ENCODE measurements at regions not wholly inside any gene's neighbourhood (a gene's known extent, or its start where the extent isn't known, plus 50 kb on each side); places are given as distances from the start of the nearest gene placed in this dataset.
"Not testable (repeated sequence)": the region's sequence is repeated elsewhere in the genome, so short reads cannot be mapped to it uniquely, and the experiment has no call there.

- H3K27ac Mint-ChIP-seq; H3K36me3 Mint-ChIP-seq; H3K4me3 ChIP-seq (ENCODE audit: control insufficient read depth in 1 of 2, extremely low read depth in 1 of 2, low read length in 1 of 2); ATAC-seq (replicated peaks in 1 of 4); H3K4me3 Mint-ChIP-seq; H3K9me3 ChIP-seq; H3K27me3 ChIP-seq (replicated peaks in 1 of 2; ENCODE audit: control insufficient read depth in 2 of 2, extremely low read depth in 1 of 2, insufficient read depth in 2 of 2, low read length in 1 of 2); H3K4me1 ChIP-seq (ENCODE audit: control insufficient read depth in 1 of 2, extremely low read depth in 1 of 2, insufficient read depth in 2 of 2, low read length in 2 of 2); CTCF ChIA-PET; POLR2A ChIA-PET; H3K4me1 Mint-ChIP-seq; H3K27me3 Mint-ChIP-seq; DNase-seq; H3K36me3 ChIP-seq (ENCODE audit: control insufficient read depth in 2 of 2, extremely low read depth in 1 of 2, insufficient read depth in 1 of 2, low read length in 1 of 2); H3K27ac ChIP-seq (ENCODE audit: low read length): not testable (repeated sequence)
- WGBS (ENCODE audit: insufficient coverage), result 100% methylated on average over 2 of the region's 13 CpGs
- peaks cover 8 to 23% (median 12%) of the 10 kb centered on the region in 3 donors for H3K9me3 Mint-ChIP-seq
These were observed 1506.3 kb downstream of the FAM181B start for GRCh38 chr11:81227409-81227808.

DNA sequence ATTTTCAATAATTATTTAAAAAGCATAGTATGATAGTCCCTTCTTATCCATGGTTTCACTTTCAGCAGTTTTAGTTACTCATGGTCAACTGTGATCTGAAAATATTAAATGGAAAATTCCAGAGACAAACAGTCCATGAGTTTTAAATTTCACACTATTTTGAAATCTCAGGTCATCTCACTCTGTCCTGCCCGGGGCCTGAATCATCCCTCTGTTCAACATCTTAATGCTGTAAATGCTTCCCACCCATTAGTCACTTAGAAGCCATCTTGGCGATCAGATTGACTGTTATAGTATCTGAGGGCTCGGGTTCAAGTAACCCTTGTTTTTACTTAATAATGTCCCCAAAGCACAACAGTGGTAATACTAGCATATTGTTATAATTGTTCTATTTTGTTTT is 1509.3 kb downstream of the FAM181B start:
- H3K36me3 ChIP-seq (ENCODE audit: control insufficient read depth in 2 of 2, extremely low read depth in 1 of 2, insufficient read depth in 1 of 2, low read length in 1 of 2), result no peaks in the 10 kb centered on the region
- H3K27me3 ChIP-seq (replicated peaks in 1 of 2; ENCODE audit: control insufficient read depth in 2 of 2, extremely low read depth in 1 of 2, insufficient read depth in 2 of 2, low read length in 1 of 2), result no peaks in the 10 kb centered on the region
- WGBS (ENCODE audit: insufficient coverage), result 67% methylated on average over 1 of the region's 3 CpGs
- POLR2A ChIA-PET, result no interaction called here
- Mint-ChIP-seq H3K27me3 (no peaks in the 10 kb centered on the region), H3K4me1 (no peaks in the 10 kb centered on the region), H3K27ac (no peak overlapping the region), H3K9me3 (peaks cover 8 to 23% (median 19%) of the 10 kb centered on the region in 3 donors), H3K36me3 (no peaks in the 10 kb centered on the region), H3K4me3 (no peak overlapping the region)
- no peak for ATAC-seq (replicated peaks in 1 of 4)
- no peak overlapping the region for H3K27ac ChIP-seq (ENCODE audit: low read length)
- DNase-seq, result no peak
- CTCF ChIA-PET, result no interaction called here
- H3K9me3 ChIP-seq, result no peaks in the 10 kb centered on the region
- H3K4me1 ChIP-seq (ENCODE audit: control insufficient read depth in 1 of 2, extremely low read depth in 1 of 2, insufficient read depth in 2 of 2, low read length in 2 of 2), result no peaks in the 10 kb centered on the region
- H3K4me3 ChIP-seq (ENCODE audit: control insufficient read depth in 1 of 2, extremely low read depth in 1 of 2, low read length in 1 of 2), result no peak overlapping the region

DNA sequence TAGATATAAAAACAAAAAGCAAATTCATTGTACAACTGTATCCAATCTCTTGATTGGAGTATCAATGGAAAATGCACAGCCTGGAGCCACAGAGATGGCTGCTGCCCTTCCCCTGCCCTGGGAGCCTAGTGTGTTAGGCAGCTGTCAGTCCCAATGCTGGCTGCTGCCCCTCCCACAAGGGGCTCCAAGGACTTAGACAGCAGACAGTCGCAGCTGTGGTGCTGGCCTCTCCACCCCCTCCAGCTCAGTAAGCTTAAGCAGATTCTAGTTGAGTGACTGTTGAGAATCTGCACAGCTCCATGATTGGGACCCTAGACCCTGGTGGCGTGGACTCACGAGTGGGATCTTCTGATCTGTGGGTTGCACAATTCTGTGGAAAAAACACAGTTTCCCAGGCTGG is 1511.2 kb downstream of the FAM181B start:
- Mint-ChIP-seq H3K4me3 (no peak overlapping the region), H3K36me3 (no peaks in the 10 kb centered on the region), H3K4me1 (no peaks in the 10 kb centered on the region), H3K9me3 (peaks cover 8 to 24% (median 16%) of the 10 kb centered on the region in 3 donors), H3K27ac (no peak overlapping the region), H3K27me3 (no peaks in the 10 kb centered on the region)
- no peaks in the 10 kb centered on the region for H3K27me3 ChIP-seq (replicated peaks in 1 of 2; ENCODE audit: control insufficient read depth in 2 of 2, extremely low read depth in 1 of 2, insufficient read depth in 2 of 2, low read length in 1 of 2)
- no peaks in the 10 kb centered on the region for H3K36me3 ChIP-seq (ENCODE audit: control insufficient read depth in 2 of 2, extremely low read depth in 1 of 2, insufficient read depth in 1 of 2, low read length in 1 of 2)
- H3K9me3 ChIP-seq, result no peaks in the 10 kb centered on the region
- DNase-seq (no peak), ATAC-seq (replicated peaks in 1 of 4) (no peak)
- WGBS (ENCODE audit: insufficient coverage), result 86% methylated on average over 2 of the region's 3 CpGs
- no peaks in the 10 kb centered on the region for H3K4me1 ChIP-seq (ENCODE audit: control insufficient read depth in 1 of 2, extremely low read depth in 1 of 2, insufficient read depth in 2 of 2, low read length in 2 of 2)
- ChIA-PET CTCF (no interaction called here), POLR2A (no interaction called here)
- H3K4me3 ChIP-seq (ENCODE audit: control insufficient read depth in 1 of 2, extremely low read depth in 1 of 2, low read length in 1 of 2), result no peak overlapping the region
- H3K27ac ChIP-seq (ENCODE audit: low read length), result no peak overlapping the region

- WGBS (ENCODE audit: insufficient coverage), result 82% methylated on average over 2 of the region's 9 CpGs
- peaks cover 5 to 20% (median 19%) of the 10 kb centered on the region in 3 donors for H3K9me3 Mint-ChIP-seq
- no peaks in the 10 kb centered on the region for H3K27me3 Mint-ChIP-seq
These were observed 1513.3 kb downstream of the FAM181B start for GRCh38 chr11:81220146-81220895.

GRCh38 chr11:81219661-81220060 is 1514.0 kb downstream of the FAM181B start:
- WGBS (ENCODE audit: insufficient coverage), result no CpG with 5 or more reads among the region's 1 CpG
- Histone ChIP-seq H3K4me3 (ENCODE audit: control insufficient read depth in 1 of 2, extremely low read depth in 1 of 2, low read length in 1 of 2) (no peak overlapping the region), H3K4me1 (ENCODE audit: control insufficient read depth in 1 of 2, extremely low read depth in 1 of 2, insufficient read depth in 2 of 2, low read length in 2 of 2) (no peaks in the 10 kb centered on the region), H3K27me3 (replicated peaks in 1 of 2; ENCODE audit: control insufficient read depth in 2 of 2, extremely low read depth in 1 of 2, insufficient read depth in 2 of 2, low read length in 1 of 2) (no peaks in the 10 kb centered on the region), H3K27ac (ENCODE audit: low read length) (no peak overlapping the region), H3K9me3 (no peaks in the 10 kb centered on the region), H3K36me3 (ENCODE audit: control insufficient read depth in 2 of 2, extremely low read depth in 1 of 2, insufficient read depth in 1 of 2, low read length in 1 of 2) (no peaks in the 10 kb centered on the region)
- ATAC-seq (replicated peaks in 1 of 4) (no peak), DNase-seq (no peak)
- Mint-ChIP-seq H3K27ac (no peak overlapping the region), H3K36me3 (no peaks in the 10 kb centered on the region), H3K9me3 (peaks cover 8 to 24% (median 17%) of the 10 kb centered on the region in 3 donors), H3K4me3 (no peak overlapping the region), H3K4me1 (no peaks in the 10 kb centered on the region), H3K27me3 (no peaks in the 10 kb centered on the region)
- ChIA-PET POLR2A (no interaction called here), CTCF (no interaction called here)

More at GRCh38 chr11:81220146-81220895, 1513.3 kb downstream of the FAM181B start:
- CTCF ChIA-PET, result no interaction called here
- H3K36me3 Mint-ChIP-seq, result no peaks in the 10 kb centered on the region
- DNase-seq, result no peak
- no peak overlapping the region for H3K27ac Mint-ChIP-seq
- no peaks in the 10 kb centered on the region for H3K36me3 ChIP-seq (ENCODE audit: control insufficient read depth in 2 of 2, extremely low read depth in 1 of 2, insufficient read depth in 1 of 2, low read length in 1 of 2)
- H3K4me1 ChIP-seq (ENCODE audit: control insufficient read depth in 1 of 2, extremely low read depth in 1 of 2, insufficient read depth in 2 of 2, low read length in 2 of 2), result no peaks in the 10 kb centered on the region
- no peak overlapping the region for H3K4me3 ChIP-seq (ENCODE audit: control insufficient read depth in 1 of 2, extremely low read depth in 1 of 2, low read length in 1 of 2)
- H3K4me1 Mint-ChIP-seq, result no peaks in the 10 kb centered on the region
- no peak for ATAC-seq (replicated peaks in 1 of 4)
- no peak overlapping the region for H3K27ac ChIP-seq (ENCODE audit: low read length)
- POLR2A ChIA-PET, result no interaction called here
- no peaks in the 10 kb centered on the region for H3K27me3 ChIP-seq (replicated peaks in 1 of 2; ENCODE audit: control insufficient read depth in 2 of 2, extremely low read depth in 1 of 2, insufficient read depth in 2 of 2, low read length in 1 of 2)
- no peak overlapping the region for H3K4me3 Mint-ChIP-seq
- H3K9me3 ChIP-seq, result no peaks in the 10 kb centered on the region

DNA sequence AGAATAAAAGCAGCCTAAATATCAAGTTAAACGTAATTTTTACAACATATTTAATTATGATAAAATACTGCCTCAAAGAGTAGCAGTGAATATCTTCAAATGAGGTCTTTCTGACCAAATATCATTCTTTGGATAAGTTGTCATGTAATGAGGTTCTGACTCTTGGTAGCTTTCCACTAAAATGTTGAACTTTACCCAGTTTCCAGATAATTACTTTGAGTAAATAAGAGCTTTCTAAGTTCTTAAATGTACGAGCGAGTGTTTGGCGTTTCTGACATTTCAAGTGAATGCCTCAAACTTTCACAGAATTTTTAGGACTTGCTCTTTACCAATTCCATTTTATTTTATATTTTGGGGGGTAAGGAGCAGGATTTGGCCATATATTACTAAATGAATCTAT is 1515.2 kb downstream of the FAM181B start:
- no peak for DNase-seq
- ChIA-PET POLR2A (no interaction called here), CTCF (no interaction called here)
- no peak for ATAC-seq (replicated peaks in 1 of 4)
- WGBS (ENCODE audit: insufficient coverage), result no CpG with 5 or more reads among the region's 4 CpGs
- Histone ChIP-seq H3K36me3 (ENCODE audit: control insufficient read depth in 2 of 2, extremely low read depth in 1 of 2, insufficient read depth in 1 of 2, low read length in 1 of 2) (no peaks in the 10 kb centered on the region), H3K4me1 (ENCODE audit: control insufficient read depth in 1 of 2, extremely low read depth in 1 of 2, insufficient read depth in 2 of 2, low read length in 2 of 2) (no peaks in the 10 kb centered on the region), H3K4me3 (ENCODE audit: control insufficient read depth in 1 of 2, extremely low read depth in 1 of 2, low read length in 1 of 2) (no peak overlapping the region), H3K27me3 (replicated peaks in 1 of 2; ENCODE audit: control insufficient read depth in 2 of 2, extremely low read depth in 1 of 2, insufficient read depth in 2 of 2, low read length in 1 of 2) (no peaks in the 10 kb centered on the region), H3K27ac (ENCODE audit: low read length) (no peak overlapping the region), H3K9me3 (no peaks in the 10 kb centered on the region)
- no peaks in the 10 kb centered on the region for H3K4me1 Mint-ChIP-seq
- H3K36me3 Mint-ChIP-seq, result no peaks in the 10 kb centered on the region
- no peak overlapping the region for H3K4me3 Mint-ChIP-seq
- no peaks in the 10 kb centered on the region for H3K27me3 Mint-ChIP-seq
- peaks cover 11 to 28% (median 20%) of the 10 kb centered on the region in 3 donors for H3K9me3 Mint-ChIP-seq
- H3K27ac Mint-ChIP-seq, result no peak overlapping the region

GRCh38 chr11:81211050-81211449 is 1522.6 kb downstream of the FAM181B start:
- no peaks in the 10 kb centered on the region for H3K4me1 Mint-ChIP-seq
- Histone ChIP-seq H3K4me1 (ENCODE audit: control insufficient read depth in 1 of 2, extremely low read depth in 1 of 2, insufficient read depth in 2 of 2, low read length in 2 of 2) (no peaks in the 10 kb centered on the region), H3K9me3 (no peaks in the 10 kb centered on the region), H3K27ac (ENCODE audit: low read length) (no peak overlapping the region), H3K4me3 (ENCODE audit: control insufficient read depth in 1 of 2, extremely low read depth in 1 of 2, low read length in 1 of 2) (no peak overlapping the region), H3K27me3 (replicated peaks in 1 of 2; ENCODE audit: control insufficient read depth in 2 of 2, extremely low read depth in 1 of 2, insufficient read depth in 2 of 2, low read length in 1 of 2) (no peaks in the 10 kb centered on the region), H3K36me3 (ENCODE audit: control insufficient read depth in 2 of 2, extremely low read depth in 1 of 2, insufficient read depth in 1 of 2, low read length in 1 of 2) (no peaks in the 10 kb centered on the region)
- WGBS (ENCODE audit: insufficient coverage), result 83% methylated on average over 1 of the region's 4 CpGs
- peaks cover 7 to 23% (median 14%) of the 10 kb centered on the region in 3 donors for H3K9me3 Mint-ChIP-seq
- DNase-seq (no peak), ATAC-seq (replicated peaks in 1 of 4) (no peak)
- no peak overlapping the region for H3K27ac Mint-ChIP-seq
- ChIA-PET POLR2A (no interaction called here), CTCF (no interaction called here)
- H3K4me3 Mint-ChIP-seq, result no peak overlapping the region
- H3K27me3 Mint-ChIP-seq, result no peaks in the 10 kb centered on the region
- no peaks in the 10 kb centered on the region for H3K36me3 Mint-ChIP-seq
